Effector CD4-positive, alpha-beta T cell (primary cell): ENCODE measurements at regions not wholly inside any gene's neighbourhood (a gene's known extent, or its start where the extent isn't known, plus 50 kb on each side); places are given as distances from the start of the nearest gene placed in this dataset.
"Not testable (repeated sequence)": the region's sequence is repeated elsewhere in the genome, so short reads cannot be mapped to it uniquely, and the experiment has no call there.

Experiments used
- DNase-seq: peaks from one replicate; pipeline ENCODE4 v3.0.0-alpha.2; 2020

GRCh38 chr3:94413336-94414108 is 350.7 kb downstream of the NSUN3 start:
- DNase-seq, result no peak

- DNase-seq, result no peak
These were observed 351.6 kb downstream of the NSUN3 start for GRCh38 chr3:94414418-94414817.

- no peak for DNase-seq
These were observed 353.9 kb downstream of the NSUN3 start for GRCh38 chr3:94416768-94417167.

DNA sequence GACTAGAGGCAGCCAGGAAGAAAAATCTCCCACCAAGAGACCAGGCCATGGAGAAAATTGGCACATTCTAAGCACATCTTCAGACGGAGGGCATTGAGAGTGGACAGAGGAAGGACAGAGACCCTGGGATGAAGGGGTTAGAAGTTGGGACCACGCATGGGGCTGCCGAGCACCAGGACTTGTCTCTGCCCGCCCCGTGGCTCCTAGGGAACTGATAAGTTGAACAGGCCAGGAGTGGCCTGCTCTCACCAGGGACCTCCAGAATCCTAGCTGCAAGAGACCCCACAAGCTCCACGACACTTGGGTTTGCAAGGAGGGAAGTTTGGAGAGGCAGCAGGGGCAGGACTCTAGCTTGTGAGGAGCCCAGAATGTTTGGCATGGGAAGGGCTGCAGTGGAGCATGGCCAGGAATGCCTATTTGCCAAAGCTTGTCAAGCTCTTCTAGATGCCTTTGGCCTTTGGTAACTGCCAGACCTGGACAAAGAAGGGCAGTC is 355.1 kb downstream of the NSUN3 start:
- DNase-seq, result no peak

DNA sequence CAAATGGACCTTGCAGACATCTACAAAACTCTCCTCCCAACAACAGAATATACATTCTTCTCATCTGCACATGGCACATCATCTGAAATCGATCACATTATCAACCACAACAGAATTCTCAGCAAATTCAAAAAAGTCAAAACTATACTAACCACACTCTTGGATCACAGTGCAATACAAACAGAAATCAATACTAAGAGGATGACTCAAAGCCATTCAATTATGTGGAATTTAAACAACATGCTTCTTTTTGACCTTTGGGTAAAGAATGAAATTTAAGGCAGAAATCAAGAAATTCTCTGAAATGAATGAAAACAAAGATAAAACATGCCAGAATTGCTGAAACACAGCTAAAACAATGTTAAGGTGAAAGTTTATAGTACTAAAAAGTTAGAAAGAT is 358.1 kb downstream of the NSUN3 start:
- no peak for DNase-seq

GRCh38 chr3:94423578-94423977 is 360.7 kb downstream of the NSUN3 start:
- no peak for DNase-seq

GRCh38 chr3:94429517-94429916 is 366.7 kb downstream of the NSUN3 start:
- no peak for DNase-seq

DNA sequence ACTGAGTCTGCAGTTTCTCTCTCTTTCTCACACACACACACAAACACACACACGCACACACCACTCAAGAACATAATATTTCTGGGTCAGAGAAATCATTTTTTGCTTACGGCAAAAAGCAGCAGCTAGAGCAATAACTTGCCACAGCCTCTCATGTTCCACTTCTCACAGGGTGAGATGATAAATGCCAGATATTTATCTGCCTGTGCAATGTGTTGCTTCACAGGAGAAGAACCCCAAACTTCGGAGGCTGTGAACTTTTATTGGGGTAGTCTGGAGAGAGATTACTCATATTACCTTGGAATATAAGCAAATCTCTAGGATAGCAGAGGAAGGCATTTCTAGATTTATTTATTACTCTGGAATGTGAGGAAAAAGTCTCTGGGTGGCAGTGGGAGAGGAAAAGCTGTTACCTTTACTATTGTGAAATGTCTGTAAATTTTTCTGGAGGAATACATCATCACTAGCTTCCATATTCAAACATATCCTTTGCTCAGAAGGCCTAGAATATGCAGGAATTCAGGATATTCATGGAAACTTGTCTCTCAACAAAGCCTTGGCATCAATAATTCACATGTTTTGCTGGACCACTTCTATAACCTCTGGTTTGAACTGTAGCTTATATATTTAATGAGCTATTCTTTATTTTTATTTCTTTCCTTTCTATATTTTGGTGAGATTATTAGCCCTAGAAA is 369.2 kb downstream of the NSUN3 start:
- DNase-seq, result no peak

DNA sequence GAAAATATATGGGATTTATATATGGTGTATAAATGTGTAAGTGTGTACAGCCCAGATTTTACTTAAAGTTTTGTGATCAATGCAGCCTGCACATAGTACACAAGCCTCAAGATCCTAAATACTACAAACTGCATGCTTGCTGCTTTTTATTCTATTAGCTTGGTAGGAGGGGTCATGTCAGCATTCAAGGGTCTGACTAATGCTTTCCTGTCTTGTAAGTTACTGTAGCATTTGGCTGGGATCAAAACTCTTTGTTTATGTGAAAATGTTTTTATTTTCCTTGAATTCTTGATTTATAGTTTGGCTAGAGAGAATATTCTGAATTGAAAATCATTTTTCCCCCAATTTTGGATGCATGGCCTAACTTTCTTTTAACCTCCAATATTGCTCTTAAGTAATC is 370.9 kb downstream of the NSUN3 start:
- DNase-seq, result no peak

DNA sequence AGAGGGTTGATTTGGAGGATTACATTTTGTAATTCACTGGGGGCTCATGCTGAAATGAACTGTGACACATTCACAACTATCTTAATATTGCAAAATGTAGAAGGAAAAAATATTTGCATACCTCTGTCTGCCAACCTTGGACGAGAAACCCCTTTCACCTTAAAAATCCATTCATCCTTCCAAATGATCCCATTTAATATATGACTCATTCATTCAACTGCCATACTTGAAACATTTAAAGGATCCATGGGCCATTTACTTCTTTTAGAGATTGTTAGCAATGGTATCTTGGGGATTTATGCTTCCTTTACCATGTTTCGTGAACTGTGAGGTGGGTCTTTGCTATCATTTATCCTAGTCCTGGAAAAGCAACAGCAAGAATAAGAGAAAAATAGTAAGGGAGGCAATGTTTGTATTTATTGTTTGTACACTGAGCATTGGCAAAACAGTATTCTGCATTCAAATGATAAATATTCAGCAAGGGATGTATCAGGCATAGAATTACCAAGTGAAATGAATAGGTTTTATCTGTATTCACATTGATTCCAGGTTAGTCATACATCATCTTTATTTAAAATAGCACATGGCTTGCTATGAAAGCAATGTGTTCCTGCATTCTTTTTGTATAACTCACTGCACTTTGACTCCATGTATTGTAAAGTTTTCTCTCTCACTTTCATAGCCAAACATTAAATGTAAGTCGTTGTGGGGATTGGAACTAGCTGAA is 378.1 kb downstream of the NSUN3 start:
- DNase-seq, result no peak

DNA sequence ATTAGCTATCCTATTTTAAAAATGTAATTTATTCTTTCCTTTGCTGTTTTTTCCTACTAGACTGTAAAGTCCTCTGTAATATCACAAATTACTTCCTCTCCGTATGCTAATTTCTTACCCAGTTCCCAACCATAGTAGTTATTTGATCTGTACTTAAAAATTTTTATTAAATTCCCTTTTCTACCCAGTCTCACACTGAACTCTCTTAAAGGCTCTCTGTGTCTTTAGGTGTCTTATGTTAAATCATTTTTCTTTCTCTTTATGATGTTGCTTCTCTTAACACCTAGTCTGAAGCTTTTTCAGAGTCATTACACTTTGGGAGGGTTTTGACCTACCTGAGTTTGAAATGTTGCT is 378.6 kb downstream of the NSUN3 start:
- no peak for DNase-seq

DNA sequence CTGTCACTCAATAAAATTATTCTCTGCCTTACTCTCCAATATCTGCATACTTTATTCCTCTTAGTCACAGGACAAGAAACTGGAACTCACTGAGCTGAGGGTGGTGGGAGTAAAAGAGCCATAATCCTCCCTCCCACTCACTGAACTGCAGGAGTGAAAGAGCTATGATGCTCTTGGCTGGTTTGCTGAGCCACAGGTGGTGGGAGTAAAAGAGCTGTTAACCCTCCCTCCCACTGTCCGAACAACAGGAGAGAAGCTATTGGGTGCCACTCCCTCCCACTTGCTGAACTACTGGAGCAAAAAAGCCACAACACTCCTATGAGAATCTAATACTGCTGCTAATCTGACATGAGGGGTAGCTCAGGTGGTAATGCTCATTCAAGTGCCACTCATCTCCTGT is 391.0 kb downstream of the NSUN3 start:
- DNase-seq, result no peak

DNA sequence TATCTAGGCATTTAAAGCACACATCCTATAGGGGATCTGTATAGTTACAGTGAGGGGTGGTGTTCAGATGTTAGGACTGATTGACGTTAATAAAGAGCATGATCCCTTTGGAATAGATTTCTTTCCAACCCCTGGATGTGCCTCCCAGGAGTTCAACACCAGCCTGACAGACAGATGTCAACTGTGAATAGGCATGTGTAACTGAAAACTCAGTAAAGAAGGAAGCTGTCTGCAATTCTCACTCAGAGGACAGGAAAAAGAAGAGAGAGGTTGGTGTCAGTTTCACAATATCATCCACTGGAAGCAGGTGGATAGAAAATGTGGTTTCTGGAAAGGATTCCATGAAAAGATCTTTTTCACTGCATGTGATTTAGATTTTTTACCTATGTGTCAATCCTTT is 396.3 kb downstream of the NSUN3 start:
- DNase-seq, result no peak

- no peak for DNase-seq
These were observed 398.1 kb downstream of the NSUN3 start for GRCh38 chr3:94460931-94461330.

DNA sequence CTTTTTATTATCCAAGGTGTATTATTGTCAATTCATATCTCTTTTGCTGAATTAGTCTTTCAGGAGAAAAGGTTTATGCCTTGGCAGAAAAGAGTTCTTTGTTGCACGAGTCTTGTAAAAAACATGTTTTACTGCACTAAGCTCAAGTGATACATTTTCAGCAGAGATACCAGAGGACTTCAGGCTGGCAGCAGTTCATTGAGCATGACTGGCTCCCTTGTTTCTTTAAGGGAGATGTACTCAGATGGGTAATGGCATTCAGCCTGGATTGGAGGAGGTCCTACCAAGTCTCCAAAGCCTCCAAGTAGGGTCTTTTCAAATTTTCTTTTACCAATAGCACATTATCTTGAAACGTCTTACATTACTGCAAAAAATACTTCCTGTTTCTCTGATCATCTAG is 400.1 kb downstream of the NSUN3 start:
- DNase-seq, result no peak

DNA sequence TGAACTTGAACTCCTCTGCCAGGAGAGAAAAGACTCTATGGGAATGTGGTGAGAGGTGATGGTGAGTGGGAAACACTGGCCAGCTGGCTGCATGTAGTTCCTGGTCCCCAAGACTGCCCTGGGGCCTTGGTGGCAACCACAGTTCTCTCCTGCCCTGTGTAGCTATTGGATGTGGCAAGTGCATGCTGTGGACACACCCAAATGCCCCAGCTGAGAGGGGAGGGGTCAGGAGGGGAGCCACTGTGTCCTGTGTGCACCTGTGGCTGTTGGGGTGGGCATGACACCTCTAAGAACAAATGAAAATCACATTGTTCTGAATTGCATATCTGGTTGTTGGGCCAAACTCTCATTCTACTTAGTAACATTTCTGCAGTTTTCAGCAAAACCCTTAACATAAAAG is 409.6 kb downstream of the NSUN3 start:
- no peak for DNase-seq

- DNase-seq, result no peak
These were observed 418.5 kb downstream of the NSUN3 start for GRCh38 chr3:94481226-94481898.

DNA sequence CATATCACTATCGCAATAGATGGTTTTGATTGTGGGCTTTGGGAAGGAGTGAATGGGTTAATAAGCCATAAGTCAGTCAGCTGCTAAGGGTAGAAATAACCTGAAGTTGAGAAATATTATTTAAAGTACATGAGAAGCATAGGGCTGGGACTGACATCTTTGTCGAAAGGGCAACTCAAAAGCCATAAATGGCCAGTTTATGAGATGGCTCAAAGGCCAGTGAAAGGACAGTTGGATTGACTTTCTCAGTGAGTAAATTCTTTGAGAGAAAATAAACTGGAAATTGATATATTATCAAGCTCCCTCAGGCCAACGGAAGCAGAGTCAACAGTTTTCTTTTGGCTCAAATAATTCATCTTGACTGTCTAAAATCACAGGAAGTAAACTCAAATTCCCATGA is 419.8 kb downstream of the NSUN3 start:
- DNase-seq, result no peak

GRCh38 chr3:94483403-94483802 is 420.5 kb downstream of the NSUN3 start:
- DNase-seq, result no peak

DNA sequence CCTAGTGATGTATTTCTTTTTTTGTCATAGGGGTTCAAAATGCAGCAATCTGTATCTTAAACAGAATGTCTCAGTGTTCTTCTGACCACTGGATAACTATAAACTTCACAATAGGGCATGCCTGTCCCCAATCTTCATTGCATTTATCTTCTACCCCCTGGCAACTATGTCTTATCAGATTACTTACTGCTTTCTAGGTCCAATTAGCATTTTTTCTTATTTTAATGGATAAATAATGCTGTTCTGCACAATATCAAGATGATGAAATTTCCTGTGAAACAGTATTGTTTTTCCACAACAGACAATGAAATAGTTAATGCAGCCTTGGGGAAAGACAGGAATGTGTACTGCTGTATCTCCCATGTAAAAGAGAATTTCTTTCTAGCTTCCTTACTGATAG is 432.1 kb downstream of the NSUN3 start:
- DNase-seq, result no peak

- no peak for DNase-seq
These were observed 437.3 kb downstream of the NSUN3 start for GRCh38 chr3:94500146-94500545.

DNA sequence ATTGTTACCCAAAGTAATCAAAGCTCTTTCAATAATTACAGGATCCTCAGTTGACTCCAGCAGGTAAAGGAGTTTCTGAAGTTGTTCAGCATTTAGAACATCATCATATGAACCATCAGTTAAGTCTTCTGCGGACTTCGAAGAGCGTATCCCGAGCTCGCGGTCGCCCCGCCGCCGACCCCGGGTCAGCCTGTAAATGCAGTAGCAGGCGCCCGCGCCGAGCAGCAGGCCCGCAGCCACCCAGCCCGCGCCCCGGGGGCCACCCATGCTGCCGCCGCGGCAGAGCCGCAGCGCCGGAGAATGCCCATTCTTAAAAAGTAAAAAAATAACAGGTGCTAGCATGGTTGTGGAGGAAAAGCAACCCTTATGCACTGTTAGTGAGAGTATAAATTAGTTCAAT is 444.5 kb downstream of the NSUN3 start:
- DNase-seq, result not testable (repeated sequence)

DNA sequence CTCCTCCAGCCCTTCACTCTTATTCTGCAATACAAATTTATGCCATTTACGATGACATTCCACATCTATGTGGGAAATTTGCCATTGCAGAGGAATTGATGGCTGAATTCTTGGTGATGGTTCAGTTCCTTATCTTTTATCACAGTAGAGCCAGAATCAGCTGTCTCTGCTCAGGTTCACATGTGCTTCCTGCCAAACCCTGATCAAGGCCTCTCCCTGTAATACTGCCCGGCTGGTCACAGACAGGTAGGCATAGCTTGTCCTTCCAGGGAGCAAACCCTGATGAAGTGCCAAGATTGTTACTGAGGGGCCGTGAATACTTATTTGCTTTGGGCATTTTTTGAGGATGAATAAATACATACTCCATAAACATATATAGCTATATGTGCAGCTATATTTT is 450.0 kb downstream of the NSUN3 start:
- no peak for DNase-seq
